HG03457 (cell line): ENCODE measurements at regions not wholly inside any gene's neighbourhood (a gene's known extent, or its start where the extent isn't known, plus 50 kb on each side); places are given as distances from the start of the nearest gene placed in this dataset.

ENCODE experiments used
- ATAC-seq: cut with Tn5 transposase; IDR thresholded peaks from one replicate; pipeline ENCODE4 v1.9.1; 2021; ENCODE audit warnings: moderate number of reproducible peaks; ENCODE audit not compliant: unreplicated experiment

- ATAC-seq, result no peak
Observed at GRCh38 chr1:72693899-72694298, 411.6 kb upstream of the NEGR1 start.

GRCh38 chr1:72693376-72693775, 411.0 kb upstream of the NEGR1 start:
- no peak for ATAC-seq

GRCh38 chr1:72690871-72691270, 408.5 kb upstream of the NEGR1 start:
- ATAC-seq, result no peak

GRCh38 chr1:72678683-72679082, 396.3 kb upstream of the NEGR1 start:
- ATAC-seq, result no peak

- ATAC-seq, result no peak
Observed at GRCh38 chr1:72670902-72671301, 388.6 kb upstream of the NEGR1 start.

GRCh38 chr1:72662918-72663317, 380.6 kb upstream of the NEGR1 start:
- no peak for ATAC-seq

GRCh38 chr1:72650843-72651435, 368.6 kb upstream of the NEGR1 start:
- no peak for ATAC-seq

- no peak for ATAC-seq
Observed at GRCh38 chr1:72649991-72650390, 367.7 kb upstream of the NEGR1 start.

GRCh38 chr1:72649211-72649888, 367.0 kb upstream of the NEGR1 start:
- ATAC-seq, result no peak

GRCh38 chr1:72648465-72648864, 366.1 kb upstream of the NEGR1 start:
- no peak for ATAC-seq

- no peak for ATAC-seq
Observed at GRCh38 chr1:72643142-72643541, 360.8 kb upstream of the NEGR1 start.

GRCh38 chr1:72637593-72637992, 355.3 kb upstream of the NEGR1 start:
- ATAC-seq, result no peak

- no peak for ATAC-seq
Observed at GRCh38 chr1:72636631-72637030, 354.3 kb upstream of the NEGR1 start.

- ATAC-seq, result no peak
Observed at GRCh38 chr1:72635719-72636118, 353.4 kb upstream of the NEGR1 start.

- no peak for ATAC-seq
Observed at GRCh38 chr1:72634946-72635345, 352.6 kb upstream of the NEGR1 start.

- no peak for ATAC-seq
Observed at GRCh38 chr1:72631449-72631848, 349.1 kb upstream of the NEGR1 start.

- peak; percentile 77 for ATAC-seq
Observed at GRCh38 chr1:72623299-72623708, 341.0 kb upstream of the NEGR1 start.

- ATAC-seq, result no peak
Observed at GRCh38 chr1:72620453-72620852, 338.1 kb upstream of the NEGR1 start.

- no peak for ATAC-seq
Observed at GRCh38 chr1:72606216-72606810, 324.0 kb upstream of the NEGR1 start.

- ATAC-seq, result no peak
Observed at GRCh38 chr1:72601035-72601674, 318.8 kb upstream of the NEGR1 start.

- no peak for ATAC-seq
Observed at GRCh38 chr1:72586023-72586685, 303.8 kb upstream of the NEGR1 start.
